BJ (cell line): ENCODE measurements at regions not wholly inside any gene's neighbourhood (a gene's known extent, or its start where the extent isn't known, plus 50 kb on each side); places are given as distances from the start of the nearest gene placed in this dataset.

Experiments used
- CTCF ChIA-PET: fragments of 350-600 bp; formaldehyde crosslinking; extraction: SDS; loops from one replicate; lab custom pipeline; 2021; ENCODE audit warnings: antibody characterized with exemption, inconsistent platforms; lab: Yijun Ruan, JAX
- POLR2A ChIA-PET: fragments of 300-600 bp; sonication (Branson Sonifier 250); formaldehyde crosslinking; extraction: SDS; loops from one replicate; lab custom pipeline; 2021; ENCODE audit warnings: antibody characterized with exemption; lab: Charles Lee
- DNase-seq: peaks from one replicate; pipeline ENCODE4 v3.0.0-alpha.2; 2011; ENCODE audit warnings: low read depth
- H3K27me3 ChIP-seq: 2 replicates; pipeline ENCODE4 v1.6.0; 2011; ENCODE audit warnings: low read length; ENCODE audit not compliant: control insufficient read depth, insufficient read depth
- H3K36me3 ChIP-seq: 2 replicates; pipeline ENCODE4 v1.5.1; 2011; ENCODE audit warnings: low read length; ENCODE audit not compliant: control insufficient read depth, insufficient read depth
- H3K4me3 ChIP-seq: 2 replicates; pipeline ENCODE4 v1.5.1; 2011; ENCODE audit warnings: low read depth, mild to moderate bottlenecking, control low read depth, low read length
- TF ChIP-seq, protein P1 (sequence below): IDR thresholded peaks from 2 replicates; pipeline ENCODE4 v1.5.1; 2011; ENCODE audit warnings: low read depth, mild to moderate bottlenecking, control low read depth, inconsistent platforms, low read length, moderate library complexity; ENCODE audit not compliant: insufficient read depth

DNA sequence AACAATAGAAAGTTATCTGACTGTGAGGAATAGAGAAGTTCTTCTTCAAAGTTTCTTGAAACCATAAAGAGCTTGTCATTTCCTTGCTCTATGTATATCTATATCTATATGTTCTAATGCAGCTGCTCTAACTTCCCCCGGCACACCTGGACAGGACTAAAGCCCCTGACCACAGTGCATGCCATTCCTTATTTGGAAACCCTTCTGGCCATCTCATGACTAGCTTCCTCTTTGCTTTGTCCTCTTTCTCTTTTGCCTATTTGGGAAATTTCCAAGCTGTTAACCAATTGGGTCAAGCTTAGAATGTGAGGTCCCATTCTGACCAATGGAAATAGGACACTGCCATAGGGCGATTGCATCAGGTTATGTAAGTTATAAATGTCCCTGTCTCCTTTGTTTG is 1481.1 kb downstream of the STIM2 start:
- no peak overlapping the region for H3K4me3 ChIP-seq
- CTCF ChIA-PET, result no interaction called here
- POLR2A ChIA-PET, result no interaction called here
- H3K36me3 ChIP-seq, result no peaks in the 10 kb centered on the region
- TF ChIP-seq, protein P1, sequence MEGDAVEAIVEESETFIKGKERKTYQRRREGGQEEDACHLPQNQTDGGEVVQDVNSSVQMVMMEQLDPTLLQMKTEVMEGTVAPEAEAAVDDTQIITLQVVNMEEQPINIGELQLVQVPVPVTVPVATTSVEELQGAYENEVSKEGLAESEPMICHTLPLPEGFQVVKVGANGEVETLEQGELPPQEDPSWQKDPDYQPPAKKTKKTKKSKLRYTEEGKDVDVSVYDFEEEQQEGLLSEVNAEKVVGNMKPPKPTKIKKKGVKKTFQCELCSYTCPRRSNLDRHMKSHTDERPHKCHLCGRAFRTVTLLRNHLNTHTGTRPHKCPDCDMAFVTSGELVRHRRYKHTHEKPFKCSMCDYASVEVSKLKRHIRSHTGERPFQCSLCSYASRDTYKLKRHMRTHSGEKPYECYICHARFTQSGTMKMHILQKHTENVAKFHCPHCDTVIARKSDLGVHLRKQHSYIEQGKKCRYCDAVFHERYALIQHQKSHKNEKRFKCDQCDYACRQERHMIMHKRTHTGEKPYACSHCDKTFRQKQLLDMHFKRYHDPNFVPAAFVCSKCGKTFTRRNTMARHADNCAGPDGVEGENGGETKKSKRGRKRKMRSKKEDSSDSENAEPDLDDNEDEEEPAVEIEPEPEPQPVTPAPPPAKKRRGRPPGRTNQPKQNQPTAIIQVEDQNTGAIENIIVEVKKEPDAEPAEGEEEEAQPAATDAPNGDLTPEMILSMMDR, result no peak
- H3K27me3 ChIP-seq, result no peaks in the 10 kb centered on the region
- DNase-seq, result no peak

DNA sequence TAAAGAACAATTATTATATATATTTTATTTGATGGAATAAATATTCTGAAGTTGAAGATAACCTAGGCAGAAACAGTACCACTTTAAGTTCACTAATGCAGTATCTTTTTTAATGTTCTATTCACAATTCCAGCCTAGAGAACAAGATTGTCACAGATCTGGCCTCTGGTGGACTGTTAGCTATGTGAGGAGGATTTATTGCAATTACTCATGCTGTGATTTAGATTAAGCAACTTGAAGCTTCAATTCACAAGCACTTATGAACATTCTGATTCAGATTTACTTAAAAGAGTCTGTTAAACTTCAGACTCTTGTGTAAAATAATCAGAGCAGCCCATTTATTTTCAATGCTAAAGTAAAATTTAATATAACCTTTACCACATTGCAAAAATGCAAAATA is 1489.8 kb downstream of the STIM2 start:
- TF ChIP-seq, protein P1, result no peak
- H3K4me3 ChIP-seq, result no peak overlapping the region
- no peak for DNase-seq
- CTCF ChIA-PET, result no interaction called here
- POLR2A ChIA-PET, result no interaction called here
- H3K27me3 ChIP-seq, result no peaks in the 10 kb centered on the region
- H3K36me3 ChIP-seq, result no peaks in the 10 kb centered on the region

DNA sequence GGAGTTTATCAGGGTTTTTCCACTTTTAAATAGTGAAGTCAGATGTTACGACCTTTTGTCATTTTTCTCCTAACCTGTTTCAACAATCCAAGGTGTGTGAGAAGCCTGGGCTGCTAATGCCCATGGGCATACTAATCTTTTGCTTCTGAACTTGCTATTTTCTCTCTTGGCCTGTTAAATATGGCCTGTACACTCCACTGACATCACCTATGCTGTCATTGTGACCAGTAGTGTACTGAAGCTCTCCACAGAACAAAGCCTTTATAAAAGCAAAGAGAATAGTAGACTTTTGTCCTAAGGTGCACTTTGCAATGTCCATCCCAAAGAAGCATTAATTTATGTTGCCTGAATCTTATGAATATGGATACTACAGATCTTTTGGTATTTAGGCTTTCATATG is 1490.5 kb downstream of the STIM2 start:
- ChIA-PET POLR2A (no interaction called here), CTCF (no interaction called here)
- TF ChIP-seq, protein P1, result no peak
- H3K36me3 ChIP-seq, result no peaks in the 10 kb centered on the region
- no peak overlapping the region for H3K4me3 ChIP-seq
- no peaks in the 10 kb centered on the region for H3K27me3 ChIP-seq
- no peak for DNase-seq

DNA sequence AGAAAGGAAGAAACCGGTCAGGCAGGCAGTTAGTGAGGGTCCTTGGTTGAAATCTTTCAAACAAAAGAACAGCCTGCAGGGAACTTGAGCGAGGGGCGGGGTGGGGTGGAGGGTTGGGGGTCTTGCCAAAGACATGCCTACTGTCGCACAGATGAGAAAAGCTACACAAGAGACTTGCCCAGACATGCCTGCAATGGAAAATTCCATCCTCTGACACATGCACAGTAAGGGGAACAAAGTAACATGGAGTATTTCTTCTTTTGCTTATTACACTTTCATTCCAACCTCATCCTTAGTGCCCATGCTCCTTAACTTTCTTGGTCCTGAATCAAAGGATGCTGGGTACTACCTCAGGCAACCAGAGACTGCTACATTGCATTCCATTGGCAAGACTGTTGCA is 1491.2 kb downstream of the STIM2 start:
- CTCF ChIA-PET, result no interaction called here
- POLR2A ChIA-PET, result no interaction called here
- Histone ChIP-seq H3K36me3 (no peaks in the 10 kb centered on the region), H3K27me3 (no peaks in the 10 kb centered on the region), H3K4me3 (no peak overlapping the region)
- TF ChIP-seq, protein P1, result no peak
- DNase-seq, result no peak

DNA sequence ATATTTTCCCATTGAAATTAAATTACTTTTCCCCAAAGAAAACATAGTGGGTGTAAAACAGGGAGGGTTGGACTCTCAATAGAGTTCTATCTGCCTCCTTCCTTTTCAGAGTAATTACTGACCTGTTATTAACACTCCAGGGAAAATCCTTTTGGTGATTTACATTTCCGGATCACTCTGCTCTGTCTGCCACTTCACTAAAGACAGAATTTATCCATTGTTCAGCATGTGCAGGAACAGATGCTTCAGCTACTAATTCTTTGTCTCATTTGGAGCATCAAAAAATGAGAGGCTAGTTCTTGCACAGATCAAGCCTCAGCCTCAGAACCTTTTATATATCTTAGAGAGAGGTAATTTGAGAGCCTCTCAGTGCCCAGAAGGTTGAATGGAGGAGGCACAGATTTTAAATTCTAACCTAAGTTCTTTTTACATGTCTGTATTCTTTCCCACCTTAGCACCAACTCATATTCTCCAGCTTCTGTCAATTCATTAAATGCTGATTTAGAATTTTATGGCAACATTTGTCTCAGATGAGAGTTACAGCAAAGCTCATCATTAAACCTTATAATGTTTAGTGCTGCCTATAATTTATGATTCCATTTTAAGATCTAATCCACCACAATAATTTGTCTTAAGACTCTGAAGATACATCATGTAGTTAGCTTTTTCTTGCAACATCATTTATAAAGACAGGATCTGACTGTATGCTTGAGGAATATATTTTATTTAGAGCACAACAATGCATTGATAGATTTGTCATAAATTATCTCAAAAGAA is 1494.4 kb downstream of the STIM2 start:
- CTCF ChIA-PET, result no interaction called here
- POLR2A ChIA-PET, result no interaction called here
- DNase-seq, result no peak
- Histone ChIP-seq H3K27me3 (no peaks in the 10 kb centered on the region), H3K36me3 (no peaks in the 10 kb centered on the region), H3K4me3 (no peak overlapping the region)
- TF ChIP-seq, protein P1, result no peak
